Tibial nerve (tissue), 3 donors: ENCODE measurements at regions not wholly inside any gene's neighbourhood (a gene's known extent, or its start where the extent isn't known, plus 50 kb on each side); places are given as distances from the start of the nearest gene placed in this dataset.

Experiments used
- CTCF ChIP-seq, 5 experiments: fragments of 200-600 bp in 3 of 5; fragments of 450-650 bp in 2 of 5; sonication (generic) in 3 of 5; IDR thresholded peaks; one replicate each; pipeline ENCODE4 v1.5.1; 2016 to 2019; ENCODE audit warnings: antibody characterized with exemption in 5 of 5, mild to moderate bottlenecking in 3 of 5, moderate library complexity in 2 of 5
- POLR2A ChIP-seq, 2 donors: fragments of 450-650 bp; IDR thresholded peaks; one replicate each; pipeline ENCODE4 v1.6.1; 2017; ENCODE audit warnings: antibody characterized with exemption in 2 of 2, mild to moderate bottlenecking in 2 of 2, moderate library complexity in 2 of 2

DNA sequence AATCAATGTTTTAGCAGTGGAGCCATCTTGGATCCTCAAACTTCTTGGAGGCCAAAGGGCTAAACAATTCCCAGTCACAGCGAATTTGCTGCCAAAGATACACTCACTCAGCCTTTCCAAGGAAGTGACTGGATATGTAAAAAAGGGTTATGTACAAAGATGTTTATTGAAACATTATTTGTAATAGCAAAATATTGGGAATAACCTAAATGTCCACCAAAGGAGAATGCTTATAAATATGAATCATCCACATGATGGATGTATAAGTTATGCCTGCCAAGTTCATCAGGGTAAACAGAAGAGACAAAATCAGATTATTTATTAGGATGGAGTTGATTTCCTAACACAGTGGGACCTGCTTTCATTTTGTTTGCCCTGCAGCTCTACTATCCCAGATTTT is 145.2 kb upstream of the ABCA1 start:
- TF ChIP-seq CTCF (IDR thresholded peaks at IDR 0.05) (no peak), POLR2A (IDR thresholded peaks at IDR 0.05) (no peak)
